HepG2 (cell line): ENCODE measurements at regions not wholly inside any gene's neighbourhood (a gene's known extent, or its start where the extent isn't known, plus 50 kb on each side); places are given as distances from the start of the nearest gene placed in this dataset.

ENCODE experiments used
- ARHGAP35 ChIP-seq: sonication (generic); formaldehyde crosslinking; IDR thresholded peaks from 2 replicates; pipeline ENCODE4 v1.9.0; 2022; ENCODE audit warnings: mild to moderate bottlenecking, inconsistent platforms, moderate library complexity, missing genetic modification reagents, borderline replicate concordance
- BRCA1 ChIP-seq: sonication (generic); formaldehyde crosslinking; IDR thresholded peaks from 2 replicates; pipeline ENCODE4 v1.4.0; 2020; ENCODE audit warnings: missing genetic modification reagents
- CCDC6 ChIP-seq: sonication (generic); formaldehyde crosslinking; IDR thresholded peaks from 2 replicates; pipeline ENCODE4 v1.8.1; 2022; ENCODE audit warnings: mild to moderate bottlenecking, missing genetic modification reagents, moderate library complexity
- NR2C2 ChIP-seq: sonication (generic); formaldehyde crosslinking; IDR thresholded peaks from 2 replicates; pipeline ENCODE4 v1.4.0; 2020; ENCODE audit warnings: missing genetic modification reagents, mild to moderate bottlenecking, moderate library complexity, borderline replicate concordance
- ZNF790 ChIP-seq: sonication (generic); formaldehyde crosslinking; IDR thresholded peaks from 2 replicates; pipeline ENCODE4 v1.8.0; 2022; ENCODE audit warnings: missing genetic modification reagents, mild to moderate bottlenecking, borderline replicate concordance

- TF ChIP-seq BRCA1 = no peak
- TF ChIP-seq ZNF790 (CRISPR knock-in tag) = no peak
- no peak for TF ChIP-seq NR2C2
- TF ChIP-seq ARHGAP35 = no peak
- TF ChIP-seq CCDC6 (CRISPR knock-in tag) = no peak
Observed at GRCh38 chr2:239473211-239473805, 72.5 kb upstream of the HDAC4 start.
